A673 (cell line): ENCODE measurements at regions not wholly inside any gene's neighbourhood (a gene's known extent, or its start where the extent isn't known, plus 50 kb on each side); places are given as distances from the start of the nearest gene placed in this dataset.
"Not testable (repeated sequence)": the region's sequence is repeated elsewhere in the genome, so short reads cannot be mapped to it uniquely, and the experiment has no call there.

ENCODE experiments used
- EZH2 ChIP-seq: fragments of 200-600 bp; sonication (generic); IDR thresholded peaks from 2 replicates; pipeline ENCODE4 v1.6.1; 2017; ENCODE audit warnings: borderline replicate concordance, low read depth, mild to moderate bottlenecking, mixed read lengths, antibody characterized with exemption, low read length; ENCODE audit not compliant: poor library complexity, severe bottlenecking
- TF ChIP-seq, protein P1 (sequence below): fragments of 300-800, 200-600 bp; sonication (generic); conservative IDR thresholded peaks from 2 replicates; pipeline ENCODE4 v1.5.1; 2017; ENCODE audit warnings: low read depth, mild to moderate bottlenecking, antibody characterized with exemption, low read length, moderate library complexity, mixed read lengths

DNA sequence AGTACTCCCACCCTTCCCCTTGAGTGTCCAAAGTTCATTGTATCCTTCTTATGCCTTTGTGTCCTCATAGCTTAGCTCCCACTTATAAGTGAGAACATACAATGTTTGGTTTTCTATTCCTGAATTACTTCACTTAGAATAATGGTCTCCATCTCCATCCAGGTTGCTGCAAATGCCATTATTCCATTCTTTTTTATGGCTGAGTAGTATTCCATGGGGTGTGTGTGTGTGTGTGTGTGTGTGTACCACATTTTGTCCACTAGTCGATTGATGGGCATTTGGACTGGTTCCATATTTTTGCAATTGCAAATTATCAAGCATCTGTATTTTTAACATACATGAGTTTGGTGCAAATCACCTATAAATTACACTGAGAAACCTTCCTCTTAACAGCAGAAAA is 166.0 kb downstream of the FGF1 start:
- TF ChIP-seq, protein P1, sequence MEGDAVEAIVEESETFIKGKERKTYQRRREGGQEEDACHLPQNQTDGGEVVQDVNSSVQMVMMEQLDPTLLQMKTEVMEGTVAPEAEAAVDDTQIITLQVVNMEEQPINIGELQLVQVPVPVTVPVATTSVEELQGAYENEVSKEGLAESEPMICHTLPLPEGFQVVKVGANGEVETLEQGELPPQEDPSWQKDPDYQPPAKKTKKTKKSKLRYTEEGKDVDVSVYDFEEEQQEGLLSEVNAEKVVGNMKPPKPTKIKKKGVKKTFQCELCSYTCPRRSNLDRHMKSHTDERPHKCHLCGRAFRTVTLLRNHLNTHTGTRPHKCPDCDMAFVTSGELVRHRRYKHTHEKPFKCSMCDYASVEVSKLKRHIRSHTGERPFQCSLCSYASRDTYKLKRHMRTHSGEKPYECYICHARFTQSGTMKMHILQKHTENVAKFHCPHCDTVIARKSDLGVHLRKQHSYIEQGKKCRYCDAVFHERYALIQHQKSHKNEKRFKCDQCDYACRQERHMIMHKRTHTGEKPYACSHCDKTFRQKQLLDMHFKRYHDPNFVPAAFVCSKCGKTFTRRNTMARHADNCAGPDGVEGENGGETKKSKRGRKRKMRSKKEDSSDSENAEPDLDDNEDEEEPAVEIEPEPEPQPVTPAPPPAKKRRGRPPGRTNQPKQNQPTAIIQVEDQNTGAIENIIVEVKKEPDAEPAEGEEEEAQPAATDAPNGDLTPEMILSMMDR, result not testable (repeated sequence)
- not testable (repeated sequence) for TF ChIP-seq EZH2
